ENCODE measurements at regions not wholly inside any gene's neighbourhood (a gene's known extent, or its start where the extent isn't known, plus 50 kb on each side); places are given as distances from the start of the nearest gene placed in this dataset.
"Not testable (repeated sequence)": the region's sequence is repeated elsewhere in the genome, so short reads cannot be mapped to it uniquely, and the experiment has no call there.

DNA sequence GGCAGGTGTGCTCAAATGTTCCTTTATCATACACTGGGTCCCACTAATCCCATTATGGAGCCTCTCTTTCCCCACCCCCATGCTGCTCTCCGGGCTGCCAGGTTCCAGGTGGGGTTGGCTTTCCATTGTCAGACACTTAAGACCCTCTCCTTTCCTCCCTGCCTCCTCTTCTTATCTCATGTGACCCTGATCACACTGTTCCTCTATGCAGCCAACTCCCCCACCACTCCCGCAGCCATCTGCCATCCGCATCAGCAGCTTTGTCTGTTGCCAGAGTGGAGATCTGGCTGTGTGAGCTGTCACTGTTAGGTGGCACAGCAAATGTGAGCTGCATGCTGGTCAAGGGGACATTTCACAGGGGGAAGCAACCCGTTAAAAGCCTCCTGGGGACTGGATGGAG is 391.4 kb downstream of the TNS3 start:
- DNase-seq, result peak in 1 of 51 donors; percentile 32

GRCh38 chr7:47188653-47189315 is 393.1 kb downstream of the TNS3 start:
- no peak for DNase-seq

GRCh38 chr7:47188136-47188535 is 393.8 kb downstream of the TNS3 start:
- DNase-seq, result no peak

GRCh38 chr7:47186316-47186715 is 395.6 kb downstream of the TNS3 start:
- DNase-seq, result peak in 10 of 51 donors; percentile 6 to 36 (median 16)

DNA sequence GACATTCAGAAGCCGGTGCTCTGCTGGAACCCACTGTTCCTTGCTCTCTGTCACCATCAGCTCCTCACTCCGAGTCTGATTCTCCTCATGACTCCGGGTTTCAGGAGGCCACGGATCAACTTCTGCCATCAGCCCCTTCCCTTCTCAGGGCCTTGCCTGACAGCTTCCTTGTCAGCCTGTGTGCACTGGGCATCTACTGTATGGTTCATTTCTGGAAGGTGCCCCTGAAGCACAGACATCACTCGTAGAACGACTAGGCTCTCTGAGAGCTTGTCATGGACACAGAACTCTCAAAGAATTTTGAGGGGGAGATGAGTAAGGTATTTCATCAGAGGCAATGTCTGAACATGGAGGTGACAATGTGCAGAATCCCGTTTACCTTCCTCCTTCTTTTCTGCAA is 396.1 kb downstream of the TNS3 start:
- DNase-seq, result no peak

GRCh38 chr7:47185170-47185569 is 396.7 kb downstream of the TNS3 start:
- no peak for DNase-seq

GRCh38 chr7:47183862-47184590 is 397.9 kb downstream of the TNS3 start:
- peak in 13 of 51 donors; percentile 2 to 28 (median 12) for DNase-seq

- DNase-seq, result peak in 1 of 51 donors; percentile 34
Observed at GRCh38 chr7:47181746-47182361, 400.1 kb downstream of the TNS3 start.

- DNase-seq, result no peak
Observed at GRCh38 chr7:47180516-47180826, 401.4 kb downstream of the TNS3 start.

DNA sequence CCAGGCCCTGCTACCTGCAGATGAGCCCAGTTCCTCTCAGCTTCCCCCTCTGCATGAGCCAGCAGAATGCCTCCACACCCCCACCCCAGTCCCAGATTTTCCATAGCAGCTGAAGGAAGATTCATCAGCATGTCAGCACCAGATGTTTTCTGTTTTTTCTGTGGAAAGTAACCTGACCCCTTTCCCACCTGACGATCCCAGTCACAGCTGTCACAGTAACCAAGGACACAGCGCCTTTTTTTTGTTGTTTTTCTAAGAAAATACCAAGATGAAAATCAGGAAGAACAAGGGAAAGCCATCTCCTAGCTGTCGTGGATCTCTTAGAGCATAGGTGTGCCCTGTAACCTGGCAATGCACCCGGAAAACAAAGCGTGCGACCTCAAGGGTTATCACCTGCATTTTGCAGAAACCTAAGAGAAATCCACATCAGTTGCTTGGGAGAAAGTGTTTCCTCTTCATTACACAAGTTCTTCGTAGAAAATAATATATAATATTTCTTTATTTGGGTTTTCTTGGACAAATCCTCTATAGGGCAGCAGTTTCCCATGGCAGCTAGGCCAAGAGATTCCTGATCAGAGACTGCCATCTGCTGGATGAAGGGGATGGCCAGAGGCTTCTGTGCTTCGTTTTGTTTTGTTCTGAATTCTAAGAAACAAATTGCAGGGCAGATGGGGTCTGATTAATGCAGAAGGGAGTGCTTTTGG is 401.9 kb downstream of the TNS3 start:
- DNase-seq, result peak in 19 of 51 donors; percentile 6 to 54 (median 29)

GRCh38 chr7:47172602-47173539 is 409.0 kb downstream of the TNS3 start:
- not testable (repeated sequence) for DNase-seq

DNA sequence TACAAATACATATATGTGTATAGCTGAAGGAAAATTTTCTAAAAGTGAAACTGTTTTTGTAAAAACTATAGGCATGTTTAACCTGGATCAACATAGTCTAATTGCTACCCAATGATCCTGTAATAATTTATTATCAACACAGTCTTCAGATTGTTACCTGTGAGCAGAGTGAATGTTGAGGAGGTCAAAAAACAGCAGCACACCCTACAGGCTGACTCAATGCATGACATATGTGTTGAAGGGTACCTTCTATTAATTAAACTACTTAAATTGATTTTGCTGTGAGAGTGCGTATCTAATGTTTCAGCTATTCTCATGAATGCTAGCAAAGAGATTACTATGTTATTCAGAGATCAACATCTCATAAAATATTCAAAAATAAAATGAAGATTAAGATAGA is 411.4 kb downstream of the TNS3 start:
- DNase-seq, result no peak

- no peak for DNase-seq
Observed at GRCh38 chr7:47154791-47155190, 427.1 kb downstream of the TNS3 start.

DNA sequence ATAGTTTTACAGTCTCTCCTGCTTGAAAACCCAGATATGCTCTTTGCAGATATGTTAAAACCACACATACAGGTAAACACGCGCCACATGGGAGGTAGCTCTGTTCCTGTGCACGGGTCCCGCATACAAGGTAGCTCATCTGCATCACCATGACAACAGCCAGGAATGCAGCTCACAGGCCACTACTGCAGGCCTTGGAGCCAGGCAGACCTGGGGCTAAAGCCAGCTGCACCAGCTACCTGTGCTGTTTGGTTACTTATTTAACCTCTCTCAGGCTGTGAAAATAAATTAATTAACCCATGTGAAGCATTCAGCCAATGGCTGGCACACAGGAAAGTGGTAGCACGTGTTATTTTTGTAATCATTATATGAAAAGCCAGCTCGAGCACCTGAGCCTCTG is 428.3 kb downstream of the TNS3 start:
- peak in 2 of 51 donors; percentile 2 to 3 for DNase-seq

GRCh38 chr7:47153058-47153457 is 428.9 kb downstream of the TNS3 start:
- DNase-seq, result no peak

- DNase-seq, result no peak
Observed at GRCh38 chr7:47152307-47152706, 429.6 kb downstream of the TNS3 start.

DNA sequence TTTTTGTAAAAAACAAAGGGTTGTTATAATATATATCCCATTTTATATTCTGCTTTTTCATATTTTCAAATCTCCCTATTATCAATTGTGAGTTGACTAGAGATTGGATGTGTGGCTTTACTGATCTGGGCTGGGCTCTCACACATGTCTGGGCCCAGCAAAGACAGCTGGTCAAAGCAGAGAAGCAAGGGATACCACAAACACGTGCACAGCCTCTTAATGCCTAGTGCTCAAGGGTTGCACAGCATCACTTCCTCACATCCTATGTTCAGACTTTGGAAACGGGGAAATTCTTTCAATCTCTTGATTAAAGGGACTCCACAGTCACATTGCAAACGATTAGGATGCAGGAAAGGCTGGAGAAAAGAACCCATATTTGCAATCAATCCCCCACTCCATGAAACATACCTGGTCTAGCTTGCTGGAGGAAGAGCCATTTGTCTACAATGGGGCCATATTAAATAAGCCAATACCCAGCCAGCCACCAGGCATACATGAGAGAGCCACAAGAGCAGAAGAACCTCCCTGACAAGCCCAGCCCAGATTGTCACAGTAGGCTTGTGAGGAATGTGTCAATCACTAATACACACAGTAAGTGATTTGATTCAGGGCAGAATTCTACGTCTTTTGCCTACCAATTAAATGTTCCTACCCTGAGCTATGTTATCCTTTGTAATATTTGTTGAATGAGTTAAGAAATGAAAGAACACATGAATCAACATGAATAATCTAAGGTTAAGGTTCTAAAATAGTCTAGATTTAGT is 431.2 kb downstream of the TNS3 start:
- no peak for DNase-seq

DNA sequence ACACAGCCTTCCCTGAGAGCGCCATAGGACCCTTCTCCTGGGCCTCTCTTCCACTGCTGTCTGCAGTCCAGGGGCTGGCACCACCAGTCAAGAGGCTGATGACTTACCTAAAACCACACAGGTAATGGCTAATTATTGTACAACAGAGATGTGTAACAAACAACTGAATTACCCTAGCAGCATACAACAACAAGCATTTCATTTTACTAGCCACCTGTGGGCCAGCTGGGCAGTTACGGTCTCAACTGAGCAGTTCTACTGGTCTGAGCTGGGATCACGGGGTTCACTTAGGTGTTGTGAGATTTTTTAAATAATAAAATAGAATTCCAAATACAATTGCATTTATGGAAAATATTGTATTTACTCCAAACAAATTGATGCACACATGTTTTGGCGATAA is 431.9 kb downstream of the TNS3 start:
- DNase-seq, result no peak

GRCh38 chr7:47149208-47149839 is 432.6 kb downstream of the TNS3 start:
- DNase-seq, result no peak
